HK-2 (cell line): ENCODE measurements at regions not wholly inside any gene's neighbourhood (a gene's known extent, or its start where the extent isn't known, plus 50 kb on each side); places are given as distances from the start of the nearest gene placed in this dataset.

Source experiments
- DNase-seq: peaks from one replicate; pipeline ENCODE4 v3.0.0-alpha.2; 2018; ENCODE audit not compliant: unreplicated experiment

DNA sequence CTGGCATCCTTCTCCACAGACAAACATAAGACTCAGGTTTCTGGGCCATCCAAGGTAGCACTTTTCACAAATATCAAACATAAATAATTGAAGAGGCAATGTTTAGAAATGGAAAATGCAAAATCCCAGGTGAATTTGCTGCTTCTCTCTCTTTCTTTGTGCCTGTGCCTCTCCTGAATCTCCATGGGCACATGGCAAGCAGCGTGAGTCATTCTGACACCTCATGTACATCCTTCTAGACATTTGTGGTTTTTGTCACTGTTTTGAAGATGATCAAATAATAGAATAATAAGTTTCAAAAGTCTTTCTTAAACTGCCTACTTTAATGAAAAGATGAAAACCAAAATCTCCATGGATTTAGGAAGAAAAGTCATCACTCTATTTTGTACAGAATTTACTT is 60.3 kb upstream of the RAB11FIP2 start:
- no peak for DNase-seq

DNA sequence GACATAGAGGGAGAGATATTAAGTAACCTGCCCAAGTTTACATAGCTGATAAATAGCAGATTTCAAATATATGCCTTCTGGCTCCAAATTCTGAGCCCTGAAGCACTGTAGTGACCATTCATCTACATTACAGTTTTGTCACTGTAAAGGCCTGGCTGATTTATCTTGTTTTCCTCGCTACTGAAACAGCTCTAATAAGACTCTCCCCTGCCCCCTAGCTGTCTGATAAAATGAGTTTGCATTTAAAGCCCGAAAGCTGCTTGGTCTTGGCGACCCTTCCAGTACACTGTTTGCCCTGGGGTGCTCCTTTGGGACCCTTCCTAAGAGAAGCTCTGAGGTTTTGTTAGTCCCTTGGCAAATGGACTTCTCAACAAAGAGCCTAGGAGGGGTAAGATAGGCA is 59.7 kb upstream of the RAB11FIP2 start:
- DNase-seq = no peak

DNA sequence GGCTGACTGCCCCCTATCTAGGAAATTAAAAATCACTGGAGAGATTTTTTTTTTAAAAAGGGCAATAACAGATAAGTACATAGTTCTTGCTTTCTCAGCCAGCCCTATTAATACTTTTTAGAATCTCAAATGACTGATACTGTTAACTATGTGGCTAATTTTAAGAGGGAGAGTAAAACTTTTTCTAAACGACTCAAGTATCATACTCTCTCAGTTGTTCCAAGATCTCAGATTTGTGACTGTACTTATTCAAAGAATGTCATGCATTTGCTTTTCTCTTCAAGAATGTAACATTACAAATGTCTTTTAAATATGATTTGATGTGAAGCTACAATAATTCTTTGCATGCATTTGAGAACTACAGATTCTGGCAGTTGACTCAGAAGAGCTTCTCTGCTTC is 55.4 kb upstream of the RAB11FIP2 start:
- no peak for DNase-seq

DNA sequence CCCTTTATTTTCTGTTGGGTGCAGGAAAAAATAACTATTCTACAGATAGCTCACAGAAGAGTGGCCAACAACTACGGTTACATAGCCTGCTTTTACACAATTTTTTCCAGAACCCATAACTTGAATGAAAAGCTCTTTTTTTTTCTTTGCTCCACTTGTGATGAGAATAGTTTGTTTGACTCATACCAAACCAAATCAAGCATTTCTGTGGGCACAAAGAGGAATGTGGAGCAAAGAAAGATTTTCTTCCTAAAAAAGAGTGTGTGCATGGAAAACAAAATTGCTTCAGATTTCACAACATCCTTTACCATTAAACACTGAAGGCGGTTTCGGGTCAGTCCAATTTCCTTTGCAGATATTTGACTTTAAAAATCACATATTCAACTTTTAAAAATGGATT is 54.8 kb upstream of the RAB11FIP2 start:
- DNase-seq = no peak
